GM18519 (cell line): ENCODE measurements at regions not wholly inside any gene's neighbourhood (a gene's known extent, or its start where the extent isn't known, plus 50 kb on each side); places are given as distances from the start of the nearest gene placed in this dataset.

Experiments
- ATAC-seq: cut with Tn5 transposase; IDR thresholded peaks from one replicate; pipeline ENCODE4 v1.9.1; 2021; ENCODE audit warnings: mild to moderate bottlenecking, moderate library complexity; ENCODE audit not compliant: unreplicated experiment, low FRiP score

DNA sequence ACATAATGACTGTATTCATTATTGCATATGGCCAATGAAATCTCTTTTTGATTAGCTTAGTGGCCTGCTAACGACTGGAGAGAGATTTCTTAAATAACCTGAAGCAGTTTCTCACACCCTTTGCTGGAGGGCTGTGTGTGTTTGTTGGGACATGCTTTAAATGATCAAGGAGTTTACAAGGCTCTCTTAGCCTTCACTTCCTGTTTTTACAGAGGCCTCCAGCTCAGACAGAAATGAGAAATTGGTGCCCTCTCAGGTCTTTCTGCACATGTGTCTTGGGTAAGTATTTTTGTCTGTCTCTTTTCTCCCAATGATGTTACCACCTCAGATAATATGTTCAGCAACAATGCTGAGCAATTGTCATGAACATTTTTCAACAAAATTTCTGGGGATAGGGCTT is 884.4 kb upstream of the CNTN5 start:
- no peak for ATAC-seq

GRCh38 chr11:98137437-98137836 is 883.3 kb upstream of the CNTN5 start:
- no peak for ATAC-seq

GRCh38 chr11:98143661-98144060 is 877.1 kb upstream of the CNTN5 start:
- ATAC-seq: no peak

GRCh38 chr11:98153752-98154151 is 867.0 kb upstream of the CNTN5 start:
- ATAC-seq: no peak

DNA sequence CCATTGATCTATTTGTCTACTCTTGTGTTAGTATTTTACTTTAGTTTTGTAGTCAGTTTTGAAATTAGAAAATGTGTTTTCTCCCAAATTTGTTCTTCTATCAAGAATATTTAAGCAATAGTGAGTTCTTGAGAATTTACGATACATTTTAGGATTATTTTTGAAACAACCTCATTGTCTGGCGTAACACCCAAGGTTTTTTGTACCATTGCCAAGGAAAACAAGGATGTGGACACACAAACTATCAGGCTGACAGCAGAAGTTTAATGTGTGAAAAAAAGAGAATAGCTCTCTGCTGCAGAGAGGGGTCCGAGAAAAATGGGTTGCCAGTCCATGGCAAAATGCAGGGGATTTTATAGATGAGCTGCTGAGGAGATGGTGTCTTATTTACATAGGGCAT is 865.1 kb upstream of the CNTN5 start:
- ATAC-seq: no peak

DNA sequence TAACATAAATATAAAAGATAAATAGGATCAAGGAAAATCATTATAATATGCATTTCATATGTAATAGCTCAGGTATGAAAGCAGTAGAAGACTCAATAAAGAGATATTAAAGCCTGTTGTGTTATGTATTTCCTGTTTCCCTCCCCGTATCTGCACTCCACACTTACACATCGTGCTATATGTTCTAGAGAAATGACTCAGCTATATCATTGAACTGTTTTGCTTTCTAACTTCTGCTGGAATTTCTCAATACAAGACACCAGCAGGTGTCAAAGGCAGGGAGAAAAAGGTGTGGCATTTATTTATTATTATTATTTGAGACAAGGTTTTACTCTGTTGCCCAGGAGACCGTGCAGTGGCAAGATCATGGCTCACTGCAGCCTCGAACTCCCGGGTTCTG is 842.8 kb upstream of the CNTN5 start:
- ATAC-seq: no peak

- no peak for ATAC-seq
Observed at GRCh38 chr11:98180511-98180910, 840.2 kb upstream of the CNTN5 start.

DNA sequence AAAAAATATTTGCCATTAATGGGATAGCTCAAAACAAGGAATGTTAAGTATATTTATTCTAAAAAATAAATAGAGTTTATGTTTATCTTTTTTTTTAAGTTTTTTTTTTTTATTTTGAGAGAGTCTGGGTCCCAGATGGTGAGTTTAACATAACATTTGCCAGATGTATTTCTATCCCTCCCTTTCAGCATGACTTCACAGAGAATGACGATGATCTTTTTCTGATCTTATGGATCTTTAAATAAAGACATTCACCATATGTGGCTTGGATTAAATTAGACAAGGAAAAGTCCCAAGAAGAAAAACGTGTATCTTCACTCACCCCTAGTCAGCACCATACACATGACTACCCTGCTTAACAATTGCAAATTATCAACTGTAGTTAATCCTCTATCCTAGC is 839.8 kb upstream of the CNTN5 start:
- ATAC-seq: no peak

- ATAC-seq: no peak
Observed at GRCh38 chr11:98183034-98183433, 837.7 kb upstream of the CNTN5 start.

DNA sequence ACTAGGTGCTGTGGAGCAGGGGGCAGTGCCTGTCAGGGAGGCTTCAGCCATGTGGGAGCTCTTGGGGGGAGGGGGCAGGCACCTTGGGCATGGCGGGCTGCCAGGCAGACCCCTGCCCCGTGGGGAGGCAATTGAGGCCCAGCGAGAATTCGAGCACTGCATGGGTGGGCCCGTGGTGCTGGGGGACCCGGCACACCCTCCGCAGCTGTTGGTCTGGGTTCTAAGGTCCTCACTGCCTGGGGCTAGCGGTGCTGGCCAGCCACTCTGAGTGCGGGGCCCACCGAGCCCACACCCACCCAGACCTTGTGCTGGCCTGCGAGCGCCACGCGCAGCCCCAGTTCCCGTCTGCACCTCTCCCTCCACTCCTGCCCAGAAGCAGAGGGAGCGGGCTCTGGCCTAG is 835.5 kb upstream of the CNTN5 start:
- no peak for ATAC-seq

GRCh38 chr11:98194611-98195010 is 826.1 kb upstream of the CNTN5 start:
- no peak for ATAC-seq

DNA sequence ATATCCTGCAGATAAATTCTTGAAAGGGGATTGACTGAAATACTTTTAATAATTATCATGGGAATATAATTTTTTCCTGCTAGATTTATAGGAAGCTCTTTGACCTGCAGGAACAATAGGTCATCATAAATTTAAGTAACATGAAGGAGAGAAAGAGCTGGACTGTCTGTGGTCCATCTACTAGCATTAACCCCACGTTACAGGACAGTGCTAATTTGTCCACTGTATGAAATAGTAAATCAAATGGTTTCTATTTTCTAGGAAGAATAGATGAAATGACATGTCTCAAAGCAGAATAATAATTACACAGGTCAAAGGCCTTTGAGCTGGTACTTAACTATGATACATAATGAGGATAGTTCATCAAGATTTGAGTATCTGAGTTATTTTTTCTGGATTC is 825.4 kb upstream of the CNTN5 start:
- no peak for ATAC-seq

- ATAC-seq: no peak
Observed at GRCh38 chr11:98207086-98207485, 813.7 kb upstream of the CNTN5 start.

DNA sequence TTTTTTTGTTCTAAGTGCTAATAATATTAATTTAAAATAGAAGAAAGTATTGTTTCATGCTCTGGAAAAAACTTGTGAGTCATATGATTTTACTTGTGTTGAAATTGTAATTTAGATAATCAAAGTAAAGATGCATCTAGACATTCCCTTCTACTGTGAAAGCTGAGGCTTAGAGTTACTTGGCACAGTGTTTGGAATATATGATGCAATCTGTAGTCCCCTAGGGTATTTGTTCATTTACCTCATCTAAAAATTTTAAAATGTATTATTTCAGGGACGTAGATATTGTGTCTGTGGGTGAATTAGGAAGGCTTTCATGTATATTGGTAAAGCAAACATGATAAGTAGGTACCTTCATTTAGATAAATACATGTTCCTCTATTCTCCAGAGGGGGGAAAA is 793.5 kb upstream of the CNTN5 start:
- ATAC-seq: no peak

GRCh38 chr11:98230678-98231077 is 790.1 kb upstream of the CNTN5 start:
- no peak for ATAC-seq

- ATAC-seq: no peak
Observed at GRCh38 chr11:98234698-98235097, 786.1 kb upstream of the CNTN5 start.

DNA sequence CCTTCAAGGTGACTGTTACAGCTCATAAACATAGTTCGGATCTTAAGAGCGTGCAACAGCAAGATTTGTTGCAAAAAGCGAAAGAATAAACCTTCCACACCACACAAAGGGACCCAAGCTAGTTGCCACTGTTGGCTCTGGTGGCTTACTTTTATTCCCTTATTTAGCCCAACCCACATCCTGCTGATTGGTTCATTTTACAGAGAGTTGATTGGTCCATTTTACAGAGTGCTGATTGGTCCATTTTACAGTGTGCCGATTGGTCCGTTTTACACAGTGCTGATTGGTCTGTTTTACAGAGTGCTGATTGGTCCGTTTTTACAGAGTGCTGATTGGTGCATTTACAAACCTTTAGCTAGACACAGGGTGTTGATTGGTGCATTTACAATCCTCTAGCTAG is 776.9 kb upstream of the CNTN5 start:
- ATAC-seq: no peak

GRCh38 chr11:98260983-98261382 is 759.8 kb upstream of the CNTN5 start:
- no peak for ATAC-seq

- ATAC-seq: no peak
Observed at GRCh38 chr11:98277251-98277912, 743.4 kb upstream of the CNTN5 start.

- ATAC-seq: no peak
Observed at GRCh38 chr11:98289617-98290263, 731.0 kb upstream of the CNTN5 start.

- no peak for ATAC-seq
Observed at GRCh38 chr11:98296091-98296880, 724.5 kb upstream of the CNTN5 start.

- ATAC-seq: no peak
Observed at GRCh38 chr11:98300719-98301118, 720.0 kb upstream of the CNTN5 start.
